Loucy (cell line): ENCODE measurements at regions not wholly inside any gene's neighbourhood (a gene's known extent, or its start where the extent isn't known, plus 50 kb on each side); places are given as distances from the start of the nearest gene placed in this dataset.

Experiments
- EZH2phosphoT487 ChIP-seq: fragments of 200-600 bp; IDR thresholded peaks from 2 replicates; pipeline ENCODE4 v1.6.1; 2018; ENCODE audit warnings: antibody characterized with exemption, mild to moderate bottlenecking, moderate library complexity, borderline replicate concordance
- TF ChIP-seq, protein P1 (sequence below): fragments of 200-600 bp; sonication (generic); conservative IDR thresholded peaks from 2 replicates; pipeline ENCODE4 v1.5.1; 2014; ENCODE audit warnings: mild to moderate bottlenecking, antibody characterized with exemption, low read length

DNA sequence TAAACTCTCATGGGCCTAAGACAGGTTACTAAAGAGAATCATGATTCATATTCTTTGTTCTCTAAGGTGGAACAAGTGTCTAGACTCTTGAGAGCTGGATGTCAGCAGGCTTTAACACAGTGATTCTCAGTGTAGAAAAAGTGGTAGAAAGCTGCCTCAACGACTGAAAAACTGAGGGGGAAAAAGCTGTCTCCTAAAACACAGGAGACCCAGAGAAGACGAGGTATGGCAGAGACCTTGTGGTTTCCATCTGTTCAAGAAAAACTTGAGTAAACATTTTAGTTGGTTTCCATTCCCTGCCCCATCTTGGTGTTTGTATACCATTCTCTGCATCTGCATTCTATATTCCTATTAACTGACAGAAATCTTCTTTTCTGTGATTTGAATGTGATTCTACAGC is 57.6 kb upstream of the MAP3K7 start:
- TF ChIP-seq, protein P1, sequence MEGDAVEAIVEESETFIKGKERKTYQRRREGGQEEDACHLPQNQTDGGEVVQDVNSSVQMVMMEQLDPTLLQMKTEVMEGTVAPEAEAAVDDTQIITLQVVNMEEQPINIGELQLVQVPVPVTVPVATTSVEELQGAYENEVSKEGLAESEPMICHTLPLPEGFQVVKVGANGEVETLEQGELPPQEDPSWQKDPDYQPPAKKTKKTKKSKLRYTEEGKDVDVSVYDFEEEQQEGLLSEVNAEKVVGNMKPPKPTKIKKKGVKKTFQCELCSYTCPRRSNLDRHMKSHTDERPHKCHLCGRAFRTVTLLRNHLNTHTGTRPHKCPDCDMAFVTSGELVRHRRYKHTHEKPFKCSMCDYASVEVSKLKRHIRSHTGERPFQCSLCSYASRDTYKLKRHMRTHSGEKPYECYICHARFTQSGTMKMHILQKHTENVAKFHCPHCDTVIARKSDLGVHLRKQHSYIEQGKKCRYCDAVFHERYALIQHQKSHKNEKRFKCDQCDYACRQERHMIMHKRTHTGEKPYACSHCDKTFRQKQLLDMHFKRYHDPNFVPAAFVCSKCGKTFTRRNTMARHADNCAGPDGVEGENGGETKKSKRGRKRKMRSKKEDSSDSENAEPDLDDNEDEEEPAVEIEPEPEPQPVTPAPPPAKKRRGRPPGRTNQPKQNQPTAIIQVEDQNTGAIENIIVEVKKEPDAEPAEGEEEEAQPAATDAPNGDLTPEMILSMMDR, result no peak
- no peak for TF ChIP-seq EZH2phosphoT487
